SK-N-SH (cell line): ENCODE measurements at regions not wholly inside any gene's neighbourhood (a gene's known extent, or its start where the extent isn't known, plus 50 kb on each side); places are given as distances from the start of the nearest gene placed in this dataset.

Experiments
- CHD2 ChIP-seq: fragments of 150-350 bp; IDR thresholded peaks from 2 replicates; pipeline ENCODE4 v1.6.1; 2018; ENCODE audit warnings: low read length; ENCODE audit not compliant: partially characterized antibody
- EZH2phosphoT487 ChIP-seq: fragments of 200-600 bp; sonication (generic); IDR thresholded peaks from 2 replicates; pipeline ENCODE4 v1.6.1; 2017; ENCODE audit warnings: low read depth, mixed run types, mild to moderate bottlenecking, antibody characterized with exemption, moderate library complexity, borderline replicate concordance
- FOSL2 ChIP-seq: IDR thresholded peaks from 2 replicates; pipeline ENCODE4 v1.4.0; 2012; ENCODE audit warnings: low read depth, mild to moderate bottlenecking, moderate library complexity, borderline replicate concordance
- FOXM1 ChIP-seq: IDR thresholded peaks from 2 replicates; pipeline ENCODE4 v1.4.0; 2012; ENCODE audit warnings: low read depth, mild to moderate bottlenecking
- POLR2AphosphoS5 ChIP-seq: IDR thresholded peaks from 2 replicates; pipeline ENCODE4 v1.6.1; 2012; ENCODE audit warnings: low read depth, low read length
- REST ChIP-seq: IDR thresholded peaks from 2 replicates; pipeline ENCODE4 v1.6.1; 2012; ENCODE audit warnings: mild to moderate bottlenecking, low read depth, low read length, moderate library complexity
- TAF1 ChIP-seq: IDR thresholded peaks from 2 replicates; pipeline ENCODE4 v1.6.1; 2012; ENCODE audit warnings: low read depth, mild to moderate bottlenecking, low read length, moderate library complexity, borderline replicate concordance
- TF ChIP-seq, protein P1 (sequence below): fragments of 200-600 bp; sonication (generic); IDR thresholded peaks from 2 replicates; pipeline ENCODE4 v1.6.1; 2017; ENCODE audit warnings: antibody characterized with exemption, mild to moderate bottlenecking, moderate library complexity
- TF ChIP-seq, protein P2 (sequence below): IDR thresholded peaks from 2 replicates; pipeline ENCODE4 v1.4.0; 2012; ENCODE audit warnings: low read depth

- TF ChIP-seq, protein P1, sequence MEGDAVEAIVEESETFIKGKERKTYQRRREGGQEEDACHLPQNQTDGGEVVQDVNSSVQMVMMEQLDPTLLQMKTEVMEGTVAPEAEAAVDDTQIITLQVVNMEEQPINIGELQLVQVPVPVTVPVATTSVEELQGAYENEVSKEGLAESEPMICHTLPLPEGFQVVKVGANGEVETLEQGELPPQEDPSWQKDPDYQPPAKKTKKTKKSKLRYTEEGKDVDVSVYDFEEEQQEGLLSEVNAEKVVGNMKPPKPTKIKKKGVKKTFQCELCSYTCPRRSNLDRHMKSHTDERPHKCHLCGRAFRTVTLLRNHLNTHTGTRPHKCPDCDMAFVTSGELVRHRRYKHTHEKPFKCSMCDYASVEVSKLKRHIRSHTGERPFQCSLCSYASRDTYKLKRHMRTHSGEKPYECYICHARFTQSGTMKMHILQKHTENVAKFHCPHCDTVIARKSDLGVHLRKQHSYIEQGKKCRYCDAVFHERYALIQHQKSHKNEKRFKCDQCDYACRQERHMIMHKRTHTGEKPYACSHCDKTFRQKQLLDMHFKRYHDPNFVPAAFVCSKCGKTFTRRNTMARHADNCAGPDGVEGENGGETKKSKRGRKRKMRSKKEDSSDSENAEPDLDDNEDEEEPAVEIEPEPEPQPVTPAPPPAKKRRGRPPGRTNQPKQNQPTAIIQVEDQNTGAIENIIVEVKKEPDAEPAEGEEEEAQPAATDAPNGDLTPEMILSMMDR = no peak
- TF ChIP-seq FOXM1 = no peak
- no peak for TF ChIP-seq TAF1
- TF ChIP-seq EZH2phosphoT487 = no peak
- TF ChIP-seq, protein P2, sequence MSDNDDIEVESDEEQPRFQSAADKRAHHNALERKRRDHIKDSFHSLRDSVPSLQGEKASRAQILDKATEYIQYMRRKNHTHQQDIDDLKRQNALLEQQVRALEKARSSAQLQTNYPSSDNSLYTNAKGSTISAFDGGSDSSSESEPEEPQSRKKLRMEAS = no peak
- no peak for TF ChIP-seq CHD2
- TF ChIP-seq POLR2AphosphoS5 = no peak
- no peak for TF ChIP-seq FOSL2
- TF ChIP-seq REST = no peak
These were observed 2040.5 kb upstream of the C9orf72 start for GRCh38 chr9:29613773-29614172.
